Brain pericyte (primary cell): ENCODE measurements at regions not wholly inside any gene's neighbourhood (a gene's known extent, or its start where the extent isn't known, plus 50 kb on each side); places are given as distances from the start of the nearest gene placed in this dataset.
"Not testable (repeated sequence)": the region's sequence is repeated elsewhere in the genome, so short reads cannot be mapped to it uniquely, and the experiment has no call there.

Source experiments
- DNase-seq: peaks from one replicate; pipeline ENCODE4 v3.0.0-alpha.2; 2012; ENCODE audit warnings: low read depth, low spot score

DNA sequence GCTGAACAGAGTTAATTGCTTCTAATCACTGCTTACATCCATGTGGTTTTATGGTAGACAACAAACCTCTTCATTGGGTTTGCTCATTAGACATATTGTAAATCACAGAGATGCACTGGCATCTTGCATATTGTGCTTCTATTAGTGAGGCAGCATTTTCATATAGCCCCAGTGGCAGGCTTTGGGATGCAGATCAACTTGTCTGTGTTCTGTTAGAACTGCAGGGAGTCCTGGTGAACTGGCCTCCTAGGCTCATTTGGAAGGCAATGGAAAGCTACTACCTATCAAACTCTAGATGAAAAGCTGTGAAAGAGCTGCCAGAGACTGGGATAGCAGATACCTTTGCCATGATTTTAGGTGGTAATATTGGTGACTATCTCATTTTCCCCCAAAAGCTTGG is 108.8 kb downstream of the NAA11 start:
- DNase-seq = no peak

DNA sequence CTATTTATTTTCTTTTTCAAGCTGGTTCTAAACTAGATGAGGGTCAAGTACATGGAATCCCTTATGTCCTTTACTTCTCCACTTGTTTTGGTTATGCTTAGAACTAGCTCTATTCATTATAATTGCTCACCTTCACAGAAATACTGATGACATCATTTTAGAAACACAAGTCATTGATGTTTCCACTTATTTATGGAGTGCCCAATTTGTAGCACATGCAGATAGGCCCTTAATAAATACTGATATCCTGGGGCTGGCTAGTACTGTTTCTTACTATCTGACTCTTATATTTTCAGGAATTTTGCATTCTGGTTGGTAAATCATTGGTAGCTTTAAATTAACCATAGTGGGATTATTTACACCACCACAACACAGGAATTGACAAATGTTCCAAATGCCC is 112.2 kb downstream of the NAA11 start:
- no peak for DNase-seq

DNA sequence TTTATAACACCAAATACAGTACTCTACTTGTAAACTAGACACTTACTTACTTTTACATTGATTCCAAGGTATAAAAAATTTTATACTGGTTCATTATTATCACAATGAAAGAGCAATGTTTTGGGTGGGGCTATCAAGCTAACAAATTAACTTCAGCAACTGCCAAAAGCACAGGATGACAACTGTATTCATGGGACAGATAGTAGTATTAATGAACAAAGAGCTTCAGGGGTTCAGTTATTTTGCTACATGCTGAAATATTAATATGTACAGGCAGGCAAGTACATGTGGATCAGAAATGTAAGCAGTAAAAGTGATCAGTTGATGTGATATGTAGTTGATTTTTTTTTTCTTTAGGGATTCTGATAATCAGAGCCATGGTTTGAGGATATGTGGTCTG is 112.9 kb downstream of the NAA11 start:
- DNase-seq = no peak

DNA sequence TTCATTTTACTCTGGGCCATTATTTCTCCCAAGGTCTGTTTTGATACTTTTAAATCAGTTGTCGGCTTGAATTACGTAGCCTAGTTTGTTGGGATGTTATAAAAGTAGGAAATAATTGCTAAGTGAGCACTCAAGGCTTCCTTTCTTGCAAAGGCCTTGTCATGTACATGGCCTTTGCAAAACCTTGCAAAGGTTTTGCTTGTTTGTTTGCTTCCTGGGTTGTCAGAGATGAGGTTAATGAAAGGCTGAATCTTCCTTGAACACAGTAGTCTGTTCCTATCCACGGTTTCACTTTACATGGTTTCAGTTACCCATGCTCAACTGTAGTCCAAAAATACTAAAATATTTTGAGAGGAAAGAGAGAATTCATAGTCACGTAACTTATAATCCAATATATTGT is 113.5 kb downstream of the NAA11 start:
- DNase-seq = no peak

DNA sequence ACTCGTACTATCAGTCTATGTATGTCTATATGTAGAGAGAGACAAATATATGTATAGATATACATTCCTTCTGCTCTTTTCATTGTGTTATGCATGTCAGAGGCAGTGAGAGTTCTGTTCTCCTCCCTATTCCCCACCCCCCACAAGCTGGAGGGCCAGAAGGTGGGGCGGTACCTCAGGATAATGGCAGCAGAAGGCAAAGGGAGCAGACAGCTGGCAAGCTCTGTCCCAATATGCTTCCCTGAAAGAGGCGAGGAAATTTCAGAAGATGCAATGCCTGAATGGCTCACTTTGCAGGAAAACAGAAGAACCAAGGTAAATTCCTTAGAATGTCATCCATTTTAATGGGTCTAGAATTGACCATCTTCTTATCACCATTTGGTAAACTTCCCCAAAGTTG is 114.4 kb downstream of the NAA11 start:
- DNase-seq = no peak

DNA sequence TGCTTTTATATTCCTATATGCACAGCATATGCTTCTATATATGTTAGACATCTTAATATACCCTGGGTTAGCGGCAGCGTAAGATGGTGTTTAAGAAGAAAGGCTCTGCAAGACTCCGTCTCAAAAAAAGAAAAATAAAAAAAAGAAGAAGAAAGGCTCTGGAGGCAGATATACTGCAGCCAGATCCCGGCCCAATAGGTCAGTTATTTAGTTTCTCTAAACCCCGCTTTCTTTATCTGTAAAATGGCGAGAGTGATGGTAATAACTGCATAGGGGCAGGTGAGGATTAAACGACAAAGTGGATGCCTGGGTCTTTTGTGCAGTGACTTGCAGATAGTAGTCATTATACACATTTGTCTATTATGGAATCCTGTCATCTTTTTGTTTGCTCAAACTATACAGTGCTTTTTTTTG is 115.2 kb downstream of the NAA11 start:
- no peak for DNase-seq

DNA sequence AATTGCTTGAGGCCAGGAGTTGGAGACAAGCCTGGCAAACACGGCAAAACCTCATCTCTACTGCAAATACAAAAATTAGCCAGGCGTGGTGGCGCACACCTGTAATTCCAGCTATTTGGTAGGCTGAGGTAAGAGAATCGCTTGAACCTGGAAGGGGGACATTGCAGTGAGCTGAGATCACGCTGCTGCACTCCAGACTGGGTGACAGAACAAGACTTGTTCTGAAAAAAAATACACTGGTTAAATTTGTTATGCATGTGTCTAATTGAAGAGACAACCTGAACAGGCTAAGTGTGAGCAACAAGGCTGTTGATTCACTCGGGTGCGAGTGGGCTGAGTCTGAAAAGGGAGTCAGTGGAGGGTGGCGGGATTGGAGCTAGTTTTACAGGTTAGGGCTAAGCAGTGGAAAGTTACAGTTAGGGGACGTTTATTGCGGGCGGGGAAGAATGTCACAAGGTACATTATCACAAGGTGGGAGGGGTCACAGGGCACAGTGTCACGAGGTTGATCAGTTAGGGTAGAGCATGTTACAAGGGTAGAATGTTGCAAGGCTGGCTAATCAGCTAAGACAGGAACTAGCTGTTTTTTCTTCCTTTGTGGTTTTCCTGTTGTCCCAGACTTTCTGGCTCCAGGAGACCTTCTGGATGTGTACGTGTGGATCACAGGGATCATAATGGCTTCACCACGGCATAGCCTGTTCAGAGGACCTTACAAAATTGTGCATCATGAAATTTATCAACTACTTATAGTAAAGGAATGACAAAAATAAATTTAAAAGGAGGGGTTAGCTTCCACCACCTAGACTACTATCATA is 115.8 kb downstream of the NAA11 start:
- no peak for DNase-seq

DNA sequence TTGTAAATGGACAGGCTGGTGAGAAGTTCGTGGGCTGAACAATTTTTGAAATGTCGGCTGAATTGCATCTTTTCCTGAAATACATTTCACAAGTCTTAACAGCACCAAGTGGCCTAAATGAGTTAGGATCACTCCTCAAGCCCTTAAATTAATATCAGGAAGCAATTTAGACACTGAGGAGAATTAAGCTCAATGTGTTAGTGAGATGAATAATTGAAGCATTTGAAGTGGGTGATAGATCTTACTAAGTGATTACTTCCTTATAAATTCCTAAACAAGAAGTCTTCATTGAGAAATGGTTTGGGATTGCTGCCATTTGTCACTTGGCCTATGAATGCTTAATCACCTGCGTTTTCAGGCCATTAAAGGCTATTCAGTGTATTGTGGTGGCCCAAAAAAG is 116.8 kb downstream of the NAA11 start:
- DNase-seq = no peak

DNA sequence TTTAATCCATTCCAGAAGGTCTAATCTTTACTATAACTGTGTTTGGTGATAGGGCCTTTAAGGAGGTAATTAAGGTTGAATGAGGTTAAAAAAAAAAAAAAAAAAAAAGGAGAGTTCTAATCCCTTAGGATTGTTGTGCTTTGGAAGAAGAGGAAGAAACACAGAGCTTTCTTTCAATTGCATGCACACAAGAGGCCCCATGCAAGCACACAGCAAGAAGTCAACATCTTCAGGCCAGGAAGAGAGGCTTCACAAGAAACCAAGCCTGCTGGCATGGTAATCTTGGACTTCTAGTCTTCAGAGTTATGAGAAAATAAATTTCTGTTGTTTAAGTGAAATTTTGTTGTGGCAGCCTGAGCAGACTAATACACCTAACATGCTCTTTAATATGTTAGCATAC is 118.6 kb downstream of the NAA11 start:
- no peak for DNase-seq

DNA sequence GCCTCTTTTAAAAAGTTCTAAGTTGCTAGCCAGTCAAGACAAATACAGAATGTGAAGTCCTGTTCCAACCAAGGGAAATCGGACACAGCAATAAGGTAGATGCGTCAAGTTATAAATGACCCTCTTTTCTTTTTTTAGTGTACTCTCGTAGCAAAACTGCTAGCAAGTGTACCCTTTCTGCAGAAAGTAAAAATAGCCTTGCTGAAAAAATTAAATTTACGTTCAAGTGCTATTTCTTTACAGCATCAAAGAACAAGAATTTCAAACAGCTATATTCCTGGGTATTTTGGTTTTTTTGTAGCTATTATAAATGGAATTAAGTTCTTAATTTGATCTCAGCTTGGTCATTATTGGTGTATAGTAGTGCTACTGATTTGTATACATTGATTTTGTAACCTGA is 119.2 kb downstream of the NAA11 start:
- no peak for DNase-seq

DNA sequence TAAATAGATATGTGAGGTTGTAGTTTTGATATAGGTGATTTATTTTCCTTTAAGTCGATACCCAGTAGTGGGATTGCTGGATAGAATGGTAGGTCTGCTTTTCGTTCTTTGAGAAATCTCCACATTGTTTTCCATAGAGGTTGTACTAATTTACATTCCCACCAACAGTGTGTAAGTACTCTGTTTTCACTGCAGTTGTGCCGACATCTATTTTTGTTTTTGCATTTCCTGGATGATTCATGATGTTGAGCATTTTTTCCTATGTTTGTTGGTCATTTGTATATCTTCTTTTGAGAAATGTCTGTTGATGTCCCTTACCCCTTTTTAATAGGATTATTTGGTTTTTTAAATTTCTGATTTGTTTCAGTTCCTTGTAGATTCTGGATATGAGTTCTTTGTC is 120.7 kb downstream of the NAA11 start:
- no peak for DNase-seq

DNA sequence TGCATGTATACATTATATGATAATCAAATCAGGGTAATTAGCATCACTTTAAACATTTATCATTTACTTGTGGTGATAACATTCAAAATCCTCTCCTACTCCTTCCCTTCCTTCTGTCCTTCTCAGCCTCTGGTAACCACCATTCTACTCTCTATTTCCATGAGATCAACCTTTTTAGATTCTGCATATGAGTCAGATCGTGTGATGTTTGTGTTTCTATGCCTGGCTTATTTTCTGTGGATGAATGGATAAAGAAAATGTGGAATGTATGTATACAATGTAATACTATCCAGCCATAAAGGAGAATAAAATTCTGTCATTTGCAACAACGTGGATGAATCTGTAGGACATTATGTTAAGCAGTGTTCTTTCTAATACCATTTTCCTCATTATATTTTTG is 123.9 kb downstream of the NAA11 start:
- no peak for DNase-seq

DNA sequence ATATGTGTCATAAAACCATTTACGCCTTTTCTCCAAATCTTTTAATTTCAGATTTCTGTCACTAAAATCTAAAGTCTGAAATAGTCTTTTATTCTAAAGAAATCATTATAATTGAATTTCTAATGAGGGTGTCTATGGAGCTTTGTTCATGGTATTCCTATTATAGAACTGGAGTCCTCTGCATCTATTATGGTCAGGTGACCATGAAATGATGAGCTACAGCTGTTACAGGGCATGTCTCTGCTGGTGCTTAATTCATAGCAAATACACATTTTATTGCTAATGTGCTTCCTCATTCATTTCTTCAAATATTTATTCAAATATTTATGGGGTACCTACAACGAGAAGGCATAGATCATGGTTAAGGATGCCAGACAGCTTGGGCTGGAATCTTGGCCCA is 126.1 kb downstream of the NAA11 start:
- no peak for DNase-seq

DNA sequence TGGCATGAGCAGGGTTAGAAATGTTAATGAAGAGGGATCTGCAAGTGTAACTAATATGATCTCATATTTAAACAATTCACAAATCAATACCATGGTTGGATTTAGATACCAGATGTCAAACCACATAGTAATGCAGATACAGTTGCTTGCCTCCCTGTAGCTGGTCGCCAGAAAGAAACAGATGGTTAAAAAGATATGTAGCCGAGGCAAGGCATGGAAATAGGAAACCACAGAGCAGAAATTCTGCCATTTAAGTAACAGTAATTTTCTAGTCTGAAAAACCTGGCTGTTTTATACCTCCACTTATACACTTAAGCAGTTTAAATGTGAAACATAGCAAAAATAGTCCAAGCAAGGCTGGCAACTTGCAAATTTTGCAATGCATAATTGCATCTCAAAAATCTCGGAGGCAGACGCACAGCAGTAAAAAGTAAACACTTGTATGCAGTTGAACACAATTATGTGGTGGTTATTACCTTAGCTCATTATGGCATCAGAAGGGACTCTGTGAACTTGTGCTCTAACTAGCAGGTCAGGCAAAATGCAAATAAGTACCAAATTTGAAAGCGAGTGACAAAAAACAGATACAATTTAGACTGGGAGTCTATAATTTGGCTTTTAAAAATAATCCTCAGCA is 126.8 kb downstream of the NAA11 start:
- DNase-seq = no peak

DNA sequence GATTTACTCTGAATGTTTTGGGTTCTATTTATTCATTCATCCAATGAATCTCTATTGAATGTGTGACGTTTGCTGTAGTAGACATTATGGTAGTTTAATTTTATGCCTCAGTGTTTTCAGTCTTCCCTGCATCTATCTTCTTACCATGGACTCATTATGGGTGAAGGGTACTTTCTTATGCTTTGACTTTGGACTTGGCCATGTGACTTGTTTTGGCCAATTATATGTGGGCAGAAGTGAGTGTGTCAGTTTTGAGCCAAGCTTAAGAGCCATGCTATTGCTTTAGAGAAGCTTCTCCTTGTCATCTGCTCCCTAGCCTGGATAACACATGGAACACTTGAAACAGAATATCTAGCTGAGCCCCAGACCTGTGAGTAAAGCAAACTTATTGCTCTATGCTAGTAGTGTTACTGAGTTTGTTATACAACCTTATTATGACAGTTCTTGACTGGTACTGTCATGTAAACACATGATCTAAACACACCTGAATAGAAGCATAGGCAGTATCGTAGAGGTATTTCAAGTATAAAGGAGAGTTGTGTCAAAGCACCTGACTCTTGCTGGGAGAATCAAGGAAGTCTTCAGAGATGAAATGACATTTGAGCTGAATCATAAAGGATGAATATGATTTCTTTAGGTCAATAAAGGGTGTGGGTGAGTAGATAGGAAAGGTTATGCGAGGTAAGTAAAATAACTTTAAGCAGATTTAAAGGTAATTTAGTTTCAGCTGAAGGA is 128.4 kb downstream of the NAA11 start:
- DNase-seq = no peak

DNA sequence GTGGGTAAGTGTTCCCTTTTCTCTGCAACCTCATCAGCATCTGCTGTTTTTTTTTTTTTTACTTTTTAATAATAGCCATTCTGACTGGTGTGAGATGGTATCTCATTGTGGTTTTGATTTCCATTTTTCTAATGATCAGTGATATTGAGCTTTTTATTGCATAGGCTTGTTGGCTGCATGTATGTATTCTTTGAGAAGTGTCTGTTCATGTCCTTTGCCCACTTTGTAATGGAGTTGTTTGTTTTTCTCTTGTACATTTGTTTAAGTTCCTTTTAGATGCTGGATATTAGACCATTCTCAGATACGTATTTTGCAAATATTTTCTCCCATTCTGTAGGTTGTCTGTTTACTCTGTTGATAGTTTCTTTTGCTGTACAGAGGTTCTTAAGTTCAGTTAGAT is 134.6 kb downstream of the NAA11 start:
- not testable (repeated sequence) for DNase-seq

DNA sequence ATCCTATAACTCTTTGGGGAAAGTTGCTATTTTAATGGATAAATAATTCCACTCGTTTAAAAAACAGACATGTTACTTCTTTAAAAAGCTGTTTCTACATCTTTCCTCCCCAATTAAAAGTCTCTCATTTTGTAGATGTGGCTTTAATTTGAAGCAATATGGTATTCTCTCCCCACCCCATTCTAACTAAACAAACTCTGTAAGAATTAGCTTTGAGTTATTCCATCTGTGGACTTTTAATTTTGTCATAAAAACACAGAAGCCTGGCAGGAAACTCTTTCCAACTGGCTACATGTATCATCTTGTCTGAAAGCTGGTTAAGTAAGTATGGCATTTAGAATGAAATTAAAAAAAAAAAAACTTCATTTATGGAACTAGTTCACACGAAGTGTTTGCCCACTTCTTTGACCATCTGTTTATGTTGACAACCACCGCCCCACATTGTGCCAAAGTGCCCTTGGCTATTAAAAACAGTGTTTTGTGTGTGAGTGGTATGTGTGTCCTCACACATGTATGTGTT is 140.3 kb downstream of the NAA11 start:
- no peak for DNase-seq

DNA sequence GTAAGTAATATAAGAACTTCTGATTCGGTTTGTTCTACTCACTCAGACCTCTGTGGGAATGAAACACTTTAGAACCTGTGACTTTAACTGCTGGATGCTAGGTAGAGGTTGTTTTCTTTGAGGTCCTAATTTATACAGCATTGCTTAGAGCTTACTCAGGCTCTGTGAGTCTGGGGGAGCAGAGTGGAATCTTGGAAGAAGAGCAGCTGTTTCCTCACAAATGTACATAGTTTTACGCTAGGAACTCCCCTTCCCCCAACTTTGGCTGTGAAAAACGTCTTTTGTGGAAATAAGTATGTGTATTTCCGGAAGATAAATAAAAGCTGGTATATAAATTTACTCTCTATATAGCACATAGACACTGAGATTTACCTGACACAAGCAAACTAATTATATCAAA is 141.4 kb downstream of the NAA11 start:
- DNase-seq = no peak

DNA sequence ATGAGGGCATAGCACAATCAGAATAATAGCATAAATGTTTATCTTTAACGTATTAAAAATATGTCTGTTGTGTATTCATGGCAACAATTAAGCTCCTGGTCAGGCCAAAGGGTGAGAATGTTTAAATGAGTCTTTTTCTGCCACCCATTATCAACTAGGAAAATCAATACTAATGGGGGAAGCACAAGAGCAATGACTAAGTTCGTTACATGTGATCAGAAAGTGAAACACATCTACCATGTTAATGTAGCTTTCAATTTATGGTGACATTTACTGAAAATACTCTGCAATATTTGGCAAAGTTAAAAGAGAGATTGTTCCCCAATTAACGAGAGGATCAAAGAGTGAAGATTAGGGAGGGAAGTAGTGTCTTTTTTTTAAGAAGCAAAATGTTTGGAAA is 143.7 kb downstream of the NAA11 start:
- DNase-seq = no peak

DNA sequence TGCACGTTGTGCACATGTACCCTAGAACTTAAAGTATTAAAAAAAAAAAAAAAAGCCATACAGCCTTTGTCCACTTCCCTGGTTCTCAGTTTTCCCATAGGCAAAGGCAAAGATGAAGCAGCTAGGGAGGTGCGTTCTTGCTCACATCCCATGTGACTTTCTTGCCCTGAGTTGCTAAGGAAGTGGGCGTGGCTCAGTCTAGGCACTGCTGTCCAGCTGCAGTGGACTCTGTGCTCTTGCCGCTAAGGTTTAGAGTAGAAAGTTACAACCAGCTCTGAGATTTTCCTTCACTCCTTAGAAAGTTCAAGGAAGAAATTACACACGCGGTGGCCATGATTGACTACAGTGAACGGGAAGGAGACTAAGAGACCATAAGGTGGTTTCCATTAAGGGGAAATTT is 144.7 kb downstream of the NAA11 start:
- DNase-seq = no peak

DNA sequence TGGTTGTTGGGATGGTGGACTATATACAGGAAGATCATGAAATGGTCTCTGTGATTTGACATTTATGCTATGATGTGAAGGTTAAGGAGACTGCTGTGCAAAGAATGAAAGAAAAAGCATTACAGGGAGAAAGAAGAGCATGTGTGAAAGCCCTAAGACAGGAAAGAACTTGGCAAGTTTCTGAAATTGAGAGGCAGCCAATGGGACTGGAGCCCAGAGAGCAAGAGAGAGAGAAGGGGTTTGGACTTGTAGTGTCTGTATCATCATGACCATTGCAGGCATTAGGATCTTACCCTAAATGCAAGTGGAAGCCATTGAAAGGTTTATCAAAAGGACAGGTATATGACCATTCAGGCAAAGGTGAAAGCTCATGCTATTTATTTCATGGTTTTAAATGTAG is 147.1 kb downstream of the NAA11 start:
- DNase-seq = no peak

DNA sequence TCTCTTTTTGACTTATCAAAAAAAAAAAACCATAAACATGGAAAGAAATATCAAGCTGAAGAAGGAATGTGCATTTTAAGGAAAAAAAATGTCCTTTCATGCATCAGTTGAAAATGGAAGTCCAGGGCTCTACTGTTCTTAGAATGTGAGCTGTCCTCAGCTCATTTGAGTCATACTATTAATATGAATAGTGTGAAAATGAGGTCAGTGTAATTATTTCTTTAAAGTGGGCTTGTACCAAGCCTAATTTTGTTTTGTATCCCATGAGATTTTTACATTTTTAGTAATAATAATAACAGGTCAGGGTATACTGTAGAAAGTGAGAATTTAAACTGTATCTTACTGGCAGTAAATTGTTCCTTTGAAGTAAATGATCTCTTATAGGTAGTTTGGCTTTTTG is 148.5 kb downstream of the NAA11 start:
- DNase-seq = no peak

DNA sequence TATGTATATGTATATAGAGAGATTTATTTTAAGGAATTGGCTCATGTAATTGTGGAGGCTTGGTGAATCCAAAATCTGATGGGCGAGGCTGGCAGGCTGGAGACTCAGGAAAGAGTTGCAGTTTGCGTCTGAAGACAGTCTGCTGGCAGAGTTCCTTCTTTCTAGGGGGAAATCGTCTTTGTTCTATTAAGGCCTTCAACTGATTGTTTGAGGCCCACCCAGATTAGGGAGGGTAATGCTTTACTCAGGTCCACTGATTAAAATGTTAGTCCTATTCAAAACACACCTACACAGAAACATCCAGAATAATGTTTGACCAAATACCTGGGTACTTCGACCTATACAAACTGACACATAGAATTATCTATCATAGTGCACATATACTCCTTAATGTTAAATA is 149.5 kb downstream of the NAA11 start:
- no peak for DNase-seq
